Neural progenitor cell (in vitro differentiated cells): ENCODE measurements at regions not wholly inside any gene's neighbourhood (a gene's known extent, or its start where the extent isn't known, plus 50 kb on each side); places are given as distances from the start of the nearest gene placed in this dataset.

Source experiments
- EZH2 ChIP-seq: fragments of 200-600 bp; sonication (generic); IDR thresholded peaks from 2 replicates; pipeline ENCODE4 v1.6.1; 2017; ENCODE audit warnings: antibody characterized with exemption, mild to moderate bottlenecking, moderate library complexity
- TF ChIP-seq, protein P1 (sequence below): fragments of 200-600 bp; sonication (generic); IDR thresholded peaks from 2 replicates; pipeline ENCODE4 v1.5.1; 2017; ENCODE audit warnings: antibody characterized with exemption, mild to moderate bottlenecking

DNA sequence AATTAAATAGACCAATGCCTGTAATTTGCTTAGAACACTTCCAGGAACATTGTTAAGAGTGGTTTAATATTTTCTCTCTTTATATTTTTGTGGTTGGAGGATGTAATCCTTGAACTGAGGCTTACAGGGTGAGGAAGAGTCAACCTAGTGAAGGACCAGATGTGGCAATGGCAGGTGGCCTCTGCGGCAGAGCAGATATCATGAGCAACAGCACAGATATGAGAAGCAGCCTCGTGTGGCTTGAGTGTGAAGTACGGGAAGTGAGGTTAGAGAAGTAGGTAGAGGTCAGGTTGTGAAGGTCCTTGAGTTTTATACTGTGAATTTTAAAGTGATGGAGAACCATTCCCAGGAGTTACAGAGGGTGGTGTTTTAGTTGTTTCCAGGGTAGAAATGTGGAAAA lies 417.6 kb upstream of the SUCLG2 start:
- TF ChIP-seq, protein P1, sequence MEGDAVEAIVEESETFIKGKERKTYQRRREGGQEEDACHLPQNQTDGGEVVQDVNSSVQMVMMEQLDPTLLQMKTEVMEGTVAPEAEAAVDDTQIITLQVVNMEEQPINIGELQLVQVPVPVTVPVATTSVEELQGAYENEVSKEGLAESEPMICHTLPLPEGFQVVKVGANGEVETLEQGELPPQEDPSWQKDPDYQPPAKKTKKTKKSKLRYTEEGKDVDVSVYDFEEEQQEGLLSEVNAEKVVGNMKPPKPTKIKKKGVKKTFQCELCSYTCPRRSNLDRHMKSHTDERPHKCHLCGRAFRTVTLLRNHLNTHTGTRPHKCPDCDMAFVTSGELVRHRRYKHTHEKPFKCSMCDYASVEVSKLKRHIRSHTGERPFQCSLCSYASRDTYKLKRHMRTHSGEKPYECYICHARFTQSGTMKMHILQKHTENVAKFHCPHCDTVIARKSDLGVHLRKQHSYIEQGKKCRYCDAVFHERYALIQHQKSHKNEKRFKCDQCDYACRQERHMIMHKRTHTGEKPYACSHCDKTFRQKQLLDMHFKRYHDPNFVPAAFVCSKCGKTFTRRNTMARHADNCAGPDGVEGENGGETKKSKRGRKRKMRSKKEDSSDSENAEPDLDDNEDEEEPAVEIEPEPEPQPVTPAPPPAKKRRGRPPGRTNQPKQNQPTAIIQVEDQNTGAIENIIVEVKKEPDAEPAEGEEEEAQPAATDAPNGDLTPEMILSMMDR = no peak
- no peak for TF ChIP-seq EZH2
